H9 (cell line): ENCODE measurements at regions not wholly inside any gene's neighbourhood (a gene's known extent, or its start where the extent isn't known, plus 50 kb on each side); places are given as distances from the start of the nearest gene placed in this dataset.

Experiments
- DNase-seq: peaks from one replicate; pipeline ENCODE4 v3.0.0-alpha.2; 2017
- H2AFZ ChIP-seq: one replicate; pipeline ENCODE4 v1.6.1; 2013; ENCODE audit warnings: mild to moderate bottlenecking, low read length, control low read depth, moderate library complexity
- H2AK5ac ChIP-seq: 2 replicates; pipeline ENCODE4 v1.6.1; 2013; ENCODE audit warnings: low read length, control low read depth, mixed read lengths; ENCODE audit not compliant: insufficient read length
- H2BK120ac ChIP-seq: one replicate; pipeline ENCODE4 v1.6.1; 2013; ENCODE audit warnings: low read depth, mild to moderate bottlenecking, low read length, control low read depth, inconsistent platforms; ENCODE audit not compliant: poor library complexity, severe bottlenecking
- H2BK12ac ChIP-seq: 2 replicates; pipeline ENCODE4 v1.6.1; 2013; ENCODE audit warnings: low read length, control low read depth, mixed read lengths, low read depth; ENCODE audit not compliant: insufficient read length
- H2BK15ac ChIP-seq: 2 replicates; pipeline ENCODE4 v1.6.1; 2013; ENCODE audit warnings: low read depth, low read length, control low read depth
- H2BK20ac ChIP-seq: one replicate; pipeline ENCODE4 v1.6.1; 2013; ENCODE audit warnings: low read depth, mild to moderate bottlenecking, low read length, control low read depth, inconsistent platforms; ENCODE audit not compliant: poor library complexity, severe bottlenecking
- H2BK5ac ChIP-seq: 2 replicates; pipeline ENCODE4 v1.6.1; 2013; ENCODE audit warnings: low read length, control low read depth, mixed read lengths; ENCODE audit not compliant: insufficient read length
- H3K14ac ChIP-seq: 2 replicates; pipeline ENCODE4 v1.6.1; 2013; ENCODE audit warnings: low read length, control low read depth; ENCODE audit not compliant: insufficient read depth
- H3K18ac ChIP-seq: 2 replicates; pipeline ENCODE4 v1.6.1; 2013; ENCODE audit warnings: low read depth, mild to moderate bottlenecking, mixed read lengths, low read length, control low read depth; ENCODE audit not compliant: insufficient read length
- H3K23ac ChIP-seq: 2 replicates; pipeline ENCODE4 v1.6.1; 2013; ENCODE audit warnings: low read length, control low read depth, mixed read lengths, low read depth; ENCODE audit not compliant: insufficient read length
- H3K23me2 ChIP-seq: 2 replicates; pipeline ENCODE4 v1.6.1; 2013; ENCODE audit warnings: low read depth, mild to moderate bottlenecking, mixed read lengths, low read length, control low read depth; ENCODE audit not compliant: insufficient read length, poor library complexity, severe bottlenecking
- H3K27ac ChIP-seq: 2 replicates; pipeline ENCODE4 v1.5.1; 2013; ENCODE audit warnings: low read length, control low read depth, mixed read lengths, low read depth; ENCODE audit not compliant: insufficient read length
- H3K27me3 ChIP-seq: 2 replicates; pipeline ENCODE4 v1.6.1; 2013; ENCODE audit warnings: low read length, control low read depth, inconsistent platforms; ENCODE audit not compliant: insufficient read depth
- H3K4ac ChIP-seq: 2 replicates; pipeline ENCODE4 v1.6.1; 2013; ENCODE audit warnings: low read depth, mild to moderate bottlenecking, control low read depth, inconsistent platforms, low read length, moderate library complexity
- H3K4me1 ChIP-seq: 2 replicates; pipeline ENCODE4 v1.6.1; 2013; ENCODE audit warnings: low read length, control low read depth, inconsistent platforms; ENCODE audit not compliant: insufficient read depth
- H3K4me2 ChIP-seq: 2 replicates; pipeline ENCODE4 v1.6.1; 2013; ENCODE audit warnings: low read length, control low read depth, mixed read lengths; ENCODE audit not compliant: insufficient read length, insufficient read depth
- H3K56ac ChIP-seq: 2 replicates; pipeline ENCODE4 v1.6.1; 2013; ENCODE audit warnings: low read depth, mild to moderate bottlenecking, mixed read lengths, low read length, control low read depth; ENCODE audit not compliant: insufficient read length
- H3K79me1 ChIP-seq: 2 replicates; pipeline ENCODE4 v1.6.1; 2013; ENCODE audit warnings: low read depth, mild to moderate bottlenecking, moderate library complexity, low read length, control low read depth, inconsistent platforms; ENCODE audit not compliant: insufficient read depth, poor library complexity, severe bottlenecking
- H3K79me2 ChIP-seq: 2 replicates; pipeline ENCODE4 v1.6.1; 2013; ENCODE audit warnings: low read length, control low read depth, inconsistent platforms; ENCODE audit not compliant: insufficient read depth
- H3K9ac ChIP-seq: 2 replicates; pipeline ENCODE4 v1.6.1; 2013; ENCODE audit warnings: low read length, control low read depth, mixed read lengths; ENCODE audit not compliant: insufficient read length; ENCODE audit errors: extremely low read depth
- H3K9me3 ChIP-seq: one replicate; pipeline ENCODE4 v1.6.1; 2013; ENCODE audit warnings: low read depth, low read length, inconsistent platforms; ENCODE audit not compliant: control insufficient read depth
- H3T11ph ChIP-seq: one replicate; pipeline ENCODE4 v1.6.1; 2013; ENCODE audit warnings: mild to moderate bottlenecking, low read length, control low read depth, inconsistent platforms
- H4K20me1 ChIP-seq: one replicate; pipeline ENCODE4 v1.6.1; 2013; ENCODE audit not compliant: control insufficient read depth, insufficient read length, insufficient read depth
- H4K5ac ChIP-seq: 2 replicates; pipeline ENCODE4 v1.6.1; 2013; ENCODE audit warnings: low read depth, mild to moderate bottlenecking, mixed read lengths, low read length, control low read depth; ENCODE audit not compliant: insufficient read length
- H4K8ac ChIP-seq: replicated peaks from 2 replicates; pipeline ENCODE4 v1.6.1; 2013; ENCODE audit warnings: low read length, control low read depth, mixed read lengths, low read depth; ENCODE audit not compliant: insufficient read length
- H4K91ac ChIP-seq: 2 replicates; pipeline ENCODE4 v1.6.1; 2013; ENCODE audit warnings: low read depth, mild to moderate bottlenecking, moderate library complexity, mixed read lengths, low read length, control low read depth; ENCODE audit not compliant: insufficient read length
- H3K27ac Mint-ChIP-seq, 3 experiments: 2 replicates in 2 of 3; 3 replicates in 1 of 3; pipeline ENCODE4 v1.8.0; 2020 to 2021; ENCODE audit warnings: mixed read lengths in 3 of 3, mild to moderate bottlenecking in 1 of 3, moderate library complexity in 1 of 3
- H3K27me3 Mint-ChIP-seq: 2 replicates; pipeline ENCODE4 v1.8.0; 2021; ENCODE audit warnings: low read depth, mild to moderate bottlenecking, moderate library complexity, mixed read lengths
- H3K36me3 Mint-ChIP-seq, 3 experiments: 2 replicates in 2 of 3; 3 replicates in 1 of 3; pipeline ENCODE4 v1.8.0; 2020 to 2021; ENCODE audit warnings: low read depth in 3 of 3, mixed read lengths in 3 of 3; ENCODE audit not compliant: insufficient read depth in 1 of 3
- H3K4me1 Mint-ChIP-seq, 2 experiments: 2 replicates each; pipeline ENCODE4 v1.8.0; 2020; ENCODE audit warnings: mixed read lengths in 2 of 2
- H3K4me3 Mint-ChIP-seq, 2 experiments: 2 replicates in 1 of 2; 3 replicates in 1 of 2; pipeline ENCODE4 v1.8.0; 2020 to 2021; ENCODE audit warnings: mild to moderate bottlenecking in 2 of 2, mixed read lengths in 2 of 2, moderate library complexity in 1 of 2
- H3K9me3 Mint-ChIP-seq, 2 experiments: 2 replicates in 1 of 2; 3 replicates in 1 of 2; pipeline ENCODE4 v1.8.0; 2020; ENCODE audit warnings: mild to moderate bottlenecking in 2 of 2, mixed read lengths in 2 of 2, moderate library complexity in 1 of 2
- WGBS: extraction: QIAGEN DNeasy Blood & Tissue Kit; methylation state at CpG from one replicate; pipeline ENCODE4 v1.1.7; 2013; ENCODE audit warnings: missing lambda C conversion rate, low lambda C conversion rate, mixed read lengths; ENCODE audit not compliant: insufficient read length; ENCODE audit errors: extremely low coverage; 5-methylcytosine and 5-hydroxymethylcytosine counted together
- TF ChIP-seq, protein P1 (sequence below): fragments of 200-600 bp; sonication (generic); conservative IDR thresholded peaks from 3 replicates; pipeline ENCODE4 v1.8.0; 2021; ENCODE audit warnings: antibody characterized with exemption, mild to moderate bottlenecking

GRCh38 chr15:97521381-97522285, 438.9 kb upstream of the ARRDC4 start:
- Histone ChIP-seq H3K23me2 (no peaks in the 10 kb centered on the region), H4K8ac (no peak overlapping the region), H3K4me1 (0 out of 2 replicates have a peak, but pooled peaks cover 2% of the 10 kb centered on the region), H2BK15ac (no peak overlapping the region), H2AK5ac (no peak overlapping the region), H3K27me3 (no peaks in the 10 kb centered on the region), H3K14ac (no peak overlapping the region), H3K18ac (no peak overlapping the region), H3K27ac (no peak overlapping the region), H2BK120ac (no peak overlapping the region), H2BK20ac (no peak overlapping the region), H3K56ac (no peak overlapping the region), H2BK12ac (no peak overlapping the region), H3K4ac (no peak overlapping the region), H4K5ac (no peak overlapping the region), H2AFZ (no peak overlapping the region), H3K79me2 (no peaks in the 10 kb centered on the region), H3K79me1 (no peaks in the 10 kb centered on the region), H3K9me3 (no peaks in the 10 kb centered on the region), H2BK5ac (no peak overlapping the region), H4K91ac (no peak overlapping the region), H3T11ph (no peak overlapping the region), H3K23ac (no peak overlapping the region), H3K9ac (no peak overlapping the region), H4K20me1 (no peaks in the 10 kb centered on the region), H3K4me2 (no peak overlapping the region)
- Mint-ChIP-seq H3K9me3 (no peaks in the 10 kb centered on the region), H3K27ac (peak overlapping the region in 1 of 3 experiments; percentile 75; a peak in 1 of 7 replicates), H3K27me3 (no peaks in the 10 kb centered on the region), H3K4me1 (peaks cover 17% of the 10 kb centered on the region in 2 experiments), H3K36me3 (no peaks in the 10 kb centered on the region), H3K4me3 (no peak overlapping the region)
- no peak for DNase-seq
- TF ChIP-seq, protein P1, sequence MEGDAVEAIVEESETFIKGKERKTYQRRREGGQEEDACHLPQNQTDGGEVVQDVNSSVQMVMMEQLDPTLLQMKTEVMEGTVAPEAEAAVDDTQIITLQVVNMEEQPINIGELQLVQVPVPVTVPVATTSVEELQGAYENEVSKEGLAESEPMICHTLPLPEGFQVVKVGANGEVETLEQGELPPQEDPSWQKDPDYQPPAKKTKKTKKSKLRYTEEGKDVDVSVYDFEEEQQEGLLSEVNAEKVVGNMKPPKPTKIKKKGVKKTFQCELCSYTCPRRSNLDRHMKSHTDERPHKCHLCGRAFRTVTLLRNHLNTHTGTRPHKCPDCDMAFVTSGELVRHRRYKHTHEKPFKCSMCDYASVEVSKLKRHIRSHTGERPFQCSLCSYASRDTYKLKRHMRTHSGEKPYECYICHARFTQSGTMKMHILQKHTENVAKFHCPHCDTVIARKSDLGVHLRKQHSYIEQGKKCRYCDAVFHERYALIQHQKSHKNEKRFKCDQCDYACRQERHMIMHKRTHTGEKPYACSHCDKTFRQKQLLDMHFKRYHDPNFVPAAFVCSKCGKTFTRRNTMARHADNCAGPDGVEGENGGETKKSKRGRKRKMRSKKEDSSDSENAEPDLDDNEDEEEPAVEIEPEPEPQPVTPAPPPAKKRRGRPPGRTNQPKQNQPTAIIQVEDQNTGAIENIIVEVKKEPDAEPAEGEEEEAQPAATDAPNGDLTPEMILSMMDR: no peak
- no CpG with 5 or more reads among the region's 21 CpGs for WGBS
